ENCODE measurements at regions not wholly inside any gene's neighbourhood (a gene's known extent, or its start where the extent isn't known, plus 50 kb on each side); places are given as distances from the start of the nearest gene placed in this dataset.

GRCh38 chr7:109745677-109746410 is 1176.2 kb downstream of the DNAJB9 start:
- TF ChIP-seq CTCF (IDR thresholded peaks at IDR 0.05; ENCODE audit: low read depth, low read length, missing control alignments), result no peak
- in situ Hi-C loops (cut with HindIII; ENCODE audit: low pct_ligation_motif_present, low sequenced_read_pairs), result no loop called here
- H3K27me3 ChIP-seq (replicated peaks), result no peaks in the 10 kb centered on the region

GRCh38 chr7:109751241-109751640 is 1181.6 kb downstream of the DNAJB9 start:
- no peaks in the 10 kb centered on the region for H3K36me3 ChIP-seq (replicated peaks)
- no peaks in the 10 kb centered on the region for H3K27me3 ChIP-seq (replicated peaks)
- in situ Hi-C loops (cut with HindIII; ENCODE audit: low pct_ligation_motif_present, low sequenced_read_pairs), result no loop called here
- H3K27ac ChIP-seq, result no peak overlapping the region
- no peak for TF ChIP-seq CTCF (IDR thresholded peaks at IDR 0.05; ENCODE audit: low read depth, low read length, missing control alignments)
- H3K4me3 ChIP-seq (ENCODE audit: low read depth, low read length), result no peak overlapping the region
- DNase-seq, result peak; percentile 61

More at GRCh38 chr7:109745677-109746410, 1176.2 kb downstream of the DNAJB9 start:
- H3K4me3 ChIP-seq (ENCODE audit: low read depth, low read length), result no peak overlapping the region
- H3K27ac ChIP-seq, result no peak overlapping the region
- no peak for DNase-seq
- H3K36me3 ChIP-seq (replicated peaks), result no peaks in the 10 kb centered on the region

GRCh38 chr7:109752068-109752467 is 1182.4 kb downstream of the DNAJB9 start:
- in situ Hi-C loops (cut with HindIII; ENCODE audit: low pct_ligation_motif_present, low sequenced_read_pairs), result no loop called here
- TF ChIP-seq CTCF (IDR thresholded peaks at IDR 0.05; ENCODE audit: low read depth, low read length, missing control alignments), result no peak
- Histone ChIP-seq H3K36me3 (replicated peaks) (no peaks in the 10 kb centered on the region), H3K4me3 (ENCODE audit: low read depth, low read length) (no peak overlapping the region), H3K27me3 (replicated peaks) (no peaks in the 10 kb centered on the region), H3K27ac (no peak overlapping the region)
- no peak for DNase-seq

GRCh38 chr7:109757713-109758112 is 1188.0 kb downstream of the DNAJB9 start:
- no peak for DNase-seq
- in situ Hi-C loops (cut with HindIII; ENCODE audit: low pct_ligation_motif_present, low sequenced_read_pairs), result no loop called here
- TF ChIP-seq CTCF (IDR thresholded peaks at IDR 0.05; ENCODE audit: low read depth, low read length, missing control alignments), result no peak

GRCh38 chr7:109763611-109764010 is 1193.9 kb downstream of the DNAJB9 start:
- no peak overlapping the region for H3K4me3 ChIP-seq (ENCODE audit: low read depth, low read length)
- H3K27ac ChIP-seq, result no peak overlapping the region
- no peaks in the 10 kb centered on the region for H3K36me3 ChIP-seq (replicated peaks)
- no peak for DNase-seq
- in situ Hi-C loops (cut with HindIII; ENCODE audit: low pct_ligation_motif_present, low sequenced_read_pairs), result no loop called here
- H3K27me3 ChIP-seq (replicated peaks), result no peaks in the 10 kb centered on the region
- TF ChIP-seq CTCF (IDR thresholded peaks at IDR 0.05; ENCODE audit: low read depth, low read length, missing control alignments), result no peak

More at GRCh38 chr7:109757713-109758112, 1188.0 kb downstream of the DNAJB9 start:
- no peaks in the 10 kb centered on the region for H3K36me3 ChIP-seq (replicated peaks)
- H3K27ac ChIP-seq, result no peak overlapping the region
- H3K27me3 ChIP-seq (replicated peaks), result no peaks in the 10 kb centered on the region
- H3K4me3 ChIP-seq (ENCODE audit: low read depth, low read length), result no peak overlapping the region

- Histone ChIP-seq H3K4me3 (ENCODE audit: low read depth, low read length) (no peak overlapping the region), H3K27me3 (replicated peaks) (no peaks in the 10 kb centered on the region), H3K27ac (no peak overlapping the region), H3K36me3 (replicated peaks) (no peaks in the 10 kb centered on the region)
- TF ChIP-seq CTCF (IDR thresholded peaks at IDR 0.05; ENCODE audit: low read depth, low read length, missing control alignments), result no peak
- no peak for DNase-seq
- in situ Hi-C loops (cut with HindIII; ENCODE audit: low pct_ligation_motif_present, low sequenced_read_pairs), result no loop called here
Observed at GRCh38 chr7:109772161-109772560, 1202.5 kb downstream of the DNAJB9 start.
